Omental fat pad (tissue), 3 donors: ENCODE measurements at regions not wholly inside any gene's neighbourhood (a gene's known extent, or its start where the extent isn't known, plus 50 kb on each side); places are given as distances from the start of the nearest gene placed in this dataset. TPM values are rescaled to one million over a fixed set of nuclear protein-coding genes. Genes with fewer than 3 reads are reported as not detected.

Experiments
- ATAC-seq: fragments of 150-250 bp; one replicate; pipeline ENCODE4 v1.9.1; 2016; ENCODE audit warnings: mild to moderate bottlenecking, moderate library complexity; ENCODE audit not compliant: low FRiP score
- DNase-seq: peaks from one replicate; pipeline ENCODE4 v3.0.0-alpha.2; 2019; ENCODE audit warnings: low spot score
- small RNA-seq: library from RNA; depleted of rRNA; stranded (forward); fragments of <200 nt; gene quantifications from one replicate; pipeline ENCODE3, GENCODE V24; 2016
- TF ChIP-seq, protein P1 (sequence below), 3 donors: fragments of 450-650 bp; IDR thresholded peaks; one replicate each; pipeline ENCODE4 v1.5.1; 2016 to 2017; ENCODE audit warnings: antibody characterized with exemption in 3 of 3, mild to moderate bottlenecking in 3 of 3, moderate library complexity in 2 of 3

DNA sequence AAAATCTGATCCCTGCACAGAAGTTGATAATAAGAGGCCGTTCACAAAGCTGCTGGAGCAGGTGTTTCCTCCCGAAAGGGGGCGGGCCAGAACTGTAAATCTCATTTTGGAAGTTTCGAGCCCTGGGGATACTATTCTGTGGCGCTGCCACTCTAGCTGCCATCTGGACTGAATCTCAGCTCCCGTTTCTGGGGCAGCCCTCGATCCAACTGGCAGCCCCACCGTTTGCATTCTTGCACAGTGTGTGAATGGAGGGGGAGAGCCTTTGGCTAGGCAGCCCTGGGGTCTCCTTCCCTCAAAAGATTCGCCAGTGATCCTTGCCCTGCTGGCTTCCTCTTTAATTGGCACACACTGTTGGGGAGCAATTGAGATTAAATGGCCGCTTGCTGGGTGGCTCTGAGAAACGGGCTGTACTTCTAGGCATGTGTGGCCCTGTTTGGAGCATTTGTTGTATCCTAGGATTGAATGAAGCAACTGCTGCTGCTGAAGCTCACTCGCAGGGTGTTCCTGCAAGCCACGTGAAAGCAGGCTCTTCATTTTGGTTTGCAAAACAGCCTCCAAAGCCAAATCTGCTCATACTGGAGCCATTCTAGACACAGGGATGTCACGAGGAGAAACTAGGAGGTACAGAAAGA lies 57.2 kb upstream of the TOPAZ1 start:
- DNase-seq (no peak), ATAC-seq (no peak)
- TF ChIP-seq, protein P1, sequence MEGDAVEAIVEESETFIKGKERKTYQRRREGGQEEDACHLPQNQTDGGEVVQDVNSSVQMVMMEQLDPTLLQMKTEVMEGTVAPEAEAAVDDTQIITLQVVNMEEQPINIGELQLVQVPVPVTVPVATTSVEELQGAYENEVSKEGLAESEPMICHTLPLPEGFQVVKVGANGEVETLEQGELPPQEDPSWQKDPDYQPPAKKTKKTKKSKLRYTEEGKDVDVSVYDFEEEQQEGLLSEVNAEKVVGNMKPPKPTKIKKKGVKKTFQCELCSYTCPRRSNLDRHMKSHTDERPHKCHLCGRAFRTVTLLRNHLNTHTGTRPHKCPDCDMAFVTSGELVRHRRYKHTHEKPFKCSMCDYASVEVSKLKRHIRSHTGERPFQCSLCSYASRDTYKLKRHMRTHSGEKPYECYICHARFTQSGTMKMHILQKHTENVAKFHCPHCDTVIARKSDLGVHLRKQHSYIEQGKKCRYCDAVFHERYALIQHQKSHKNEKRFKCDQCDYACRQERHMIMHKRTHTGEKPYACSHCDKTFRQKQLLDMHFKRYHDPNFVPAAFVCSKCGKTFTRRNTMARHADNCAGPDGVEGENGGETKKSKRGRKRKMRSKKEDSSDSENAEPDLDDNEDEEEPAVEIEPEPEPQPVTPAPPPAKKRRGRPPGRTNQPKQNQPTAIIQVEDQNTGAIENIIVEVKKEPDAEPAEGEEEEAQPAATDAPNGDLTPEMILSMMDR (IDR thresholded peaks at IDR 0.05) = no peak

DNA sequence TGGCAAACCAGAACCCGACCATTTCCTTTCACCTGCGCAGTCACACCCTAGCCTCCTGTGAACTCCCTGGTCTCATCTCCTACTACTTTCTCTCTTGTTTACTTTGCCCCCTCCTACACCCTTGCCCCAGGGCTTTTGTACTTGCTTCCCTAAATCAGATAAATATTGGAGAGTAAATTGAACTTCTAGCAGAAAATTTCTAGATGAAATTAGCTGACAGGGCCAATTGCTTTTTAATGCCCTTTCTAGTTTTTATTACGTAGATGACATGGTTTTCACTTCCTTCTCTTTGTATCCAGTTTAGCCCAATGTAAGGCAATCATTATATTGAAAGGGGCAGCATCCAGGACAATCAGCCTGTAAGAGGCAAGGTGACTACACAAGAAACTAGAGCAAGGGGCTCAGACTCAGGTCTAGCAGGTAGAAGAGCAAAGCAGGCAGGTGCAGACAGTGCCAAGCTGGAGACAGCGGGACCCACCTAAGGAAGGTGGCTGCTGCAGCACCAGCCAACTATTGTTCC lies 56.2 kb upstream of the TOPAZ1 start:
- ATAC-seq (no peak), DNase-seq (no peak)
- TF ChIP-seq, protein P1 (IDR thresholded peaks at IDR 0.05) = no peak

DNA sequence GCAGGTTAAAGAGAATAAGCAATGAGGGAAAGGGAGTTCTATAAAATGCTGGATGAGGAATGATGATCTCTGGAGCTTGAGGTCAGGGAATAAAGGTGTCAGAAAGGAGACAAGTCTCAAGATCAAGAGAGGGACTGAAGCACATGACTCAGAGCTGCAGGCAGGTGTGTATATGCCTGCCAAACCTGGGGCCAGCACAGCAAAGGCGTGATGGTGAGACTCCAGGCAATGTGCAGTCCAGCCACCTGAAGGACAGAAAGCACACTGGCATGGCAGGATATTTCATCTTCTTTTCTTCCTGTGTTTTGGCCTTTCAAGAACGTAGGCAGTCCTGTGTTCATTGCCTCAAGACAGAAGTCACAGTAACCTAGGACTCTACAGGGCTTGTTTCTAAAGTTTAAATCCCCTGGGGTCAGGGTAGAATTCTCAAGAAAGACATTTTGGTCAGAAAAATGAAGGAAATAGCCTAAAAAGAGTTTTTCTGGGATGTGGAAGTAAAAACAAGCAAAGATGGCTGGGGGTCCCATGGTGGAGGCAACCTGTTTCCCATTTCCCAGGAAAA lies 55.5 kb upstream of the TOPAZ1 start:
- TF ChIP-seq, protein P1 (IDR thresholded peaks at IDR 0.05) = no peak
- ATAC-seq (no peak), DNase-seq (no peak)

DNA sequence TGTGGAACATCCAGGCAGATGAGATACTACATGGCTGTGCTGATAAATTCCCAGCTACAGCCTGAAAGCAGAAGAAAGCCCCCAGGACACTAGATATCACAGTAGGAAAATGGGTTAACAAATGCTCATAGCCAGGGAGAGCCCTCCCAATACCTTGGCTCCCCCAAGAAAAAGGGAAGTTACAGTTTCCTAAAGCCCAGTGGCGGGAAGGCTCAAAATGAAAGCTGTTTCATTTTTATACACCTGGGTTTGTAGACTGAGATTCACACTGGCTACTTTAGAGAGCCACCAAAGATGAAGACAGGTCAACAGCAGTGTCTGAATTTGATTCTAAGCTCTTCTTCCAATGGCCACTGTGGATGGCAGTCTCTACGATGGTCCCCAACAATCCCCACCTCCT lies 55.0 kb upstream of the TOPAZ1 start:
- TF ChIP-seq, protein P1 (IDR thresholded peaks at IDR 0.05) = no peak
- ATAC-seq (no peak), DNase-seq (no peak)

Small RNAs in the stretch of these regions (small RNA-seq; reads per million reads assigned to genes)
- gene MIR138-1 (not detected), gene RNU6-367P (not detected)
